K562 (cell line): ENCODE measurements at regions not wholly inside any gene's neighbourhood (a gene's known extent, or its start where the extent isn't known, plus 50 kb on each side); places are given as distances from the start of the nearest gene placed in this dataset.
"Not testable (repeated sequence)": the region's sequence is repeated elsewhere in the genome, so short reads cannot be mapped to it uniquely, and the experiment has no call there.

Experiments
- ATAC-seq: fragments of 200-7000 bp; cut with Tn5 transposase; 3 replicates; pipeline ENCODE4 v1.9.1; 2020; ENCODE audit warnings: moderate library complexity
- BruUV-seq: library from RNA; stranded (reverse); fragments of 400-500 nt; replicated peaks from 2 replicates; lab custom pipeline; 2021; lab: Mats Ljungman, UMichigan
- CTCF ChIA-PET: fragments of 300-600 bp; formaldehyde crosslinking; extraction: SDS; loops from one replicate; lab custom pipeline; 2021; ENCODE audit warnings: low intra/inter-chr PET ratio; lab: Yijun Ruan, JAX
- POLR2A ChIA-PET: fragments of 300-600, 350-650 bp; sonication (Branson Sonifier 250); formaldehyde crosslinking; extraction: SDS; loops from one replicate; lab custom pipeline; 2021; ENCODE audit warnings: antibody characterized with exemption, inconsistent platforms; lab: Yijun Ruan, JAX
- DNase-seq, 4 experiments: peaks; one replicate each; pipeline versions ENCODE4 v3.0.0 to v3.0.0-alpha.2; 2011 to 2018; ENCODE audit warnings: low spot score in 3 of 4, mixed read lengths in 3 of 4; ENCODE audit errors: extremely low read depth in 1 of 4
- FAIRE-seq: peaks from 2 replicates; lab custom pipeline; 2011; peaks lifted over from hg19 to GRCh38; lab: Jason Lieb, UNC
- H2AFZ ChIP-seq: 2 replicates; pipeline ENCODE4 v1.6.0; 2011; ENCODE audit warnings: low read depth, low read length, control low read depth, inconsistent platforms
- H3K27ac ChIP-seq: fragments of 200-600 bp; 3 replicates; pipeline ENCODE4 v1.8.0; 2011; ENCODE audit warnings: low read depth, mild to moderate bottlenecking, control low read depth, inconsistent platforms, low read length, moderate library complexity, mixed read lengths; ENCODE audit errors: extremely low read depth
- H3K27me3 ChIP-seq, 2 experiments: fragments of 300-600 bp in 1 of 2; 2 replicates in 1 of 2; 3 replicates in 1 of 2; pipeline versions ENCODE4 v1.6.0 to v1.8.0; 2011; ENCODE audit warnings: inconsistent platforms in 2 of 2, low read length in 2 of 2, mild to moderate bottlenecking in 1 of 2, mixed read lengths in 1 of 2, moderate library complexity in 1 of 2; ENCODE audit not compliant: control insufficient read depth in 2 of 2, insufficient read depth in 2 of 2
- H3K36me3 ChIP-seq: fragments of 300-600 bp; 3 replicates; pipeline ENCODE4 v1.8.0; 2011; ENCODE audit warnings: mild to moderate bottlenecking, low read length, inconsistent platforms; ENCODE audit not compliant: control insufficient read depth, insufficient read depth
- H3K4me1 ChIP-seq, 2 experiments: fragments of 200-600 bp in 1 of 2; replicated peaks in 1 of 2; 2 replicates in 1 of 2; 3 replicates in 1 of 2; pipeline versions ENCODE4 v1.5.1 to v1.8.0; 2011; ENCODE audit warnings: inconsistent platforms in 2 of 2, low read length in 2 of 2, mild to moderate bottlenecking in 1 of 2, mixed read lengths in 1 of 2, moderate library complexity in 1 of 2; ENCODE audit not compliant: control insufficient read depth in 2 of 2, insufficient read depth in 2 of 2
- H3K4me2 ChIP-seq: 2 replicates; pipeline ENCODE4 v1.6.1; 2011; ENCODE audit warnings: low read length, control low read depth, inconsistent platforms, mixed read lengths; ENCODE audit not compliant: insufficient read depth
- H3K4me3 ChIP-seq: fragments of 200-600 bp; sonication (generic), shearing (Covaris generic); 2 replicates; pipeline ENCODE4 v1.5.1; 2016; ENCODE audit warnings: control low read depth, inconsistent platforms
- H3K79me2 ChIP-seq: fragments of 200-600 bp; 3 replicates; pipeline ENCODE4 v1.8.0; 2011; ENCODE audit warnings: low read length, inconsistent platforms; ENCODE audit not compliant: control insufficient read depth, insufficient read depth
- H3K9ac ChIP-seq, 2 experiments: 2 replicates each; pipeline versions ENCODE4 v1.6.0 to v1.6.1; 2011; ENCODE audit warnings: low read depth in 2 of 2, low read length in 2 of 2, control low read depth in 1 of 2, inconsistent platforms in 1 of 2, mild to moderate bottlenecking in 1 of 2, mixed read lengths in 1 of 2; ENCODE audit not compliant: insufficient read depth in 1 of 2
- H3K9me1 ChIP-seq: one replicate; pipeline ENCODE4 v1.6.0; 2011; ENCODE audit warnings: inconsistent platforms, mild to moderate bottlenecking, low read length, moderate library complexity; ENCODE audit not compliant: control insufficient read depth, insufficient read depth
- H3K9me3 ChIP-seq: replicated peaks from 2 replicates; pipeline ENCODE4 v1.5.1; 2011; ENCODE audit warnings: low read depth, low read length, inconsistent platforms; ENCODE audit not compliant: control insufficient read depth, insufficient read depth
- H4K20me1 ChIP-seq: replicated peaks from 2 replicates; pipeline ENCODE4 v1.6.1; 2011; ENCODE audit warnings: low read length, inconsistent platforms, mixed read lengths; ENCODE audit not compliant: control insufficient read depth, insufficient read depth
- WGBS: fragments of 100-300 bp; shearing (Covaris generic); methylation state at CpG from one replicate; pipeline ENCODE4 v1.1.6; 2016; ENCODE audit warnings: low coverage, mixed read lengths; ENCODE audit not compliant: insufficient coverage; ENCODE audit errors: missing lambda C conversion rate; 5-methylcytosine and 5-hydroxymethylcytosine counted together
- in situ Hi-C: fragments of 300-500 bp; cut with MboI; formaldehyde crosslinking; loops from 4 replicates; pipeline ENCODE4 v1.15.0; 2018; ENCODE audit warnings: inconsistent platforms, mixed read lengths
- intact Hi-C: fragments of 100-400 bp; cut with micrococcal nuclease; formaldehyde crosslinking; loops from 2 replicates; pipeline ENCODE4 v1.14.2; 2022
- TF ChIP-seq, protein P1 (sequence below), 3 experiments: IDR thresholded peaks in 2 of 3; conservative IDR thresholded peaks in 1 of 3; 2 replicates each; pipeline ENCODE4 v1.5.1; 2011 to 2012; ENCODE audit warnings: low read length in 3 of 3, mild to moderate bottlenecking in 3 of 3, control low read depth in 2 of 3, improper control_type of control experiment in 1 of 3, inconsistent platforms in 1 of 3, low read depth in 1 of 3, mixed read lengths in 1 of 3, moderate library complexity in 1 of 3; ENCODE audit not compliant: insufficient read depth in 2 of 3

GRCh38 chr14:106738598-106739258 lies 1212.3 kb downstream of the TMEM121 start:
- CTCF ChIA-PET, H3K27ac ChIP-seq, FAIRE-seq, ATAC-seq, H2AFZ ChIP-seq, intact Hi-C loops, H4K20me1 ChIP-seq, H3K9me3 ChIP-seq, H3K4me1 ChIP-seq, H3K9ac ChIP-seq, H3K9me1 ChIP-seq, H3K4me3 ChIP-seq, H3K27me3 ChIP-seq, DNase-seq, H3K4me2 ChIP-seq, in situ Hi-C loops, BruUV-seq, H3K36me3 ChIP-seq, H3K79me2 ChIP-seq: not testable (repeated sequence)
- TF ChIP-seq, protein P1, sequence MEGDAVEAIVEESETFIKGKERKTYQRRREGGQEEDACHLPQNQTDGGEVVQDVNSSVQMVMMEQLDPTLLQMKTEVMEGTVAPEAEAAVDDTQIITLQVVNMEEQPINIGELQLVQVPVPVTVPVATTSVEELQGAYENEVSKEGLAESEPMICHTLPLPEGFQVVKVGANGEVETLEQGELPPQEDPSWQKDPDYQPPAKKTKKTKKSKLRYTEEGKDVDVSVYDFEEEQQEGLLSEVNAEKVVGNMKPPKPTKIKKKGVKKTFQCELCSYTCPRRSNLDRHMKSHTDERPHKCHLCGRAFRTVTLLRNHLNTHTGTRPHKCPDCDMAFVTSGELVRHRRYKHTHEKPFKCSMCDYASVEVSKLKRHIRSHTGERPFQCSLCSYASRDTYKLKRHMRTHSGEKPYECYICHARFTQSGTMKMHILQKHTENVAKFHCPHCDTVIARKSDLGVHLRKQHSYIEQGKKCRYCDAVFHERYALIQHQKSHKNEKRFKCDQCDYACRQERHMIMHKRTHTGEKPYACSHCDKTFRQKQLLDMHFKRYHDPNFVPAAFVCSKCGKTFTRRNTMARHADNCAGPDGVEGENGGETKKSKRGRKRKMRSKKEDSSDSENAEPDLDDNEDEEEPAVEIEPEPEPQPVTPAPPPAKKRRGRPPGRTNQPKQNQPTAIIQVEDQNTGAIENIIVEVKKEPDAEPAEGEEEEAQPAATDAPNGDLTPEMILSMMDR (IDR thresholded peaks at IDR 0.05 in 2 of 3, conservative IDR thresholded peaks at IDR 0.05 in 1 of 3; ENCODE audit: insufficient read depth in 2 of 3, low read depth in 1 of 3, low read length in 3 of 3): peak in 1 of 3 experiments; percentile 18; a peak in 1 of 6 replicates
- 0% methylated on average over 5 of the region's 9 CpGs for WGBS
- POLR2A ChIA-PET: interaction anchor here (0.7 kb wide), 1 partner anchor 22 kb away, joined by 3 read pairs; no protein-coding TSS in a partner anchor
